WI38 (cell line): ENCODE measurements at regions not wholly inside any gene's neighbourhood (a gene's known extent, or its start where the extent isn't known, plus 50 kb on each side); places are given as distances from the start of the nearest gene placed in this dataset.

Source experiments
- H3K4me3 ChIP-seq: 2 replicates; pipeline ENCODE4 v1.5.1; 2011; ENCODE audit warnings: low read depth, mild to moderate bottlenecking, control low read depth, low read length
- TF ChIP-seq, protein P1 (sequence below): IDR thresholded peaks from 2 replicates; pipeline ENCODE4 v1.5.1; 2012; ENCODE audit warnings: low read depth, mild to moderate bottlenecking, control low read depth, low read length

DNA sequence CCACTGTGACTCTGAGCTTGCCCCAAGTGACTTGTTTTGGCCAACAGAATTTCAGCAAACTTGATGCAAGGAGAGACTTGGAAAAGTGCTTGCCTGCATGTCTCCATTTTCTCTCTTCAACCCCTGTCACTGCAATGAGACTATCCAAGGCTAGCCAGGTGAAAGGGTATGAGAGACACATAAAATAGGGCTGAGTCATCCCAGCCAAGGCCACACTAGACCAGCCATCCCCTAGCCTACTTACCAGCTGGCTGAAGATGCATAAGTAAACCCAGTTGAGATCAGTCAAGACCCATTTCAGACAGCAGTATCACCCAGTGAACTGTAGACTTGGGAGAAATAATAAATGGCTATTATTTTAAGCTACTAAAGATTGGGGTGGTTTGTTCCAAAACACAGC, 52.9 kb upstream of the VLDLR start:
- TF ChIP-seq, protein P1, sequence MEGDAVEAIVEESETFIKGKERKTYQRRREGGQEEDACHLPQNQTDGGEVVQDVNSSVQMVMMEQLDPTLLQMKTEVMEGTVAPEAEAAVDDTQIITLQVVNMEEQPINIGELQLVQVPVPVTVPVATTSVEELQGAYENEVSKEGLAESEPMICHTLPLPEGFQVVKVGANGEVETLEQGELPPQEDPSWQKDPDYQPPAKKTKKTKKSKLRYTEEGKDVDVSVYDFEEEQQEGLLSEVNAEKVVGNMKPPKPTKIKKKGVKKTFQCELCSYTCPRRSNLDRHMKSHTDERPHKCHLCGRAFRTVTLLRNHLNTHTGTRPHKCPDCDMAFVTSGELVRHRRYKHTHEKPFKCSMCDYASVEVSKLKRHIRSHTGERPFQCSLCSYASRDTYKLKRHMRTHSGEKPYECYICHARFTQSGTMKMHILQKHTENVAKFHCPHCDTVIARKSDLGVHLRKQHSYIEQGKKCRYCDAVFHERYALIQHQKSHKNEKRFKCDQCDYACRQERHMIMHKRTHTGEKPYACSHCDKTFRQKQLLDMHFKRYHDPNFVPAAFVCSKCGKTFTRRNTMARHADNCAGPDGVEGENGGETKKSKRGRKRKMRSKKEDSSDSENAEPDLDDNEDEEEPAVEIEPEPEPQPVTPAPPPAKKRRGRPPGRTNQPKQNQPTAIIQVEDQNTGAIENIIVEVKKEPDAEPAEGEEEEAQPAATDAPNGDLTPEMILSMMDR, result no peak
- no peak overlapping the region for H3K4me3 ChIP-seq

- TF ChIP-seq, protein P1, result no peak
Measured at GRCh38 chr9:2570615-2571479, 50.7 kb upstream of the VLDLR start.

More at GRCh38 chr9:2570615-2571479, 50.7 kb upstream of the VLDLR start:
- no peak overlapping the region for H3K4me3 ChIP-seq
